Suprapubic skin (tissue), 4 donors: ENCODE measurements at regions not wholly inside any gene's neighbourhood (a gene's known extent, or its start where the extent isn't known, plus 50 kb on each side); places are given as distances from the start of the nearest gene placed in this dataset.

Experiments
- DNase-seq, 2 donors: peaks; one replicate each; pipeline ENCODE4 v3.0.0-alpha.2; 2019; ENCODE audit warnings: low spot score in 2 of 2
- H3K27ac ChIP-seq: fragments of 200-600 bp; sonication (generic); one replicate; pipeline ENCODE4 v1.5.1; 2019
- H3K27me3 ChIP-seq: fragments of 200-600 bp; sonication (generic); one replicate; pipeline ENCODE4 v1.5.1; 2019
- H3K36me3 ChIP-seq: fragments of 200-600 bp; sonication (generic); one replicate; pipeline ENCODE4 v1.5.1; 2019
- H3K4me1 ChIP-seq: fragments of 200-600 bp; sonication (generic); one replicate; pipeline ENCODE4 v1.5.1; 2019
- H3K4me3 ChIP-seq: fragments of 200-600 bp; sonication (generic); one replicate; pipeline ENCODE4 v1.5.1; 2019; ENCODE audit warnings: mild to moderate bottlenecking
- H3K9me3 ChIP-seq: fragments of 200-600 bp; sonication (generic); one replicate; pipeline ENCODE4 v1.5.1; 2019
- CTCF ChIP-seq, 2 donors: fragments of 200-600 bp in 1 of 2; fragments of 450-650 bp in 1 of 2; sonication (generic) in 1 of 2; IDR thresholded peaks; one replicate each; pipeline ENCODE4 v1.5.1; 2016 to 2019; ENCODE audit warnings: antibody characterized with exemption in 2 of 2, mild to moderate bottlenecking in 1 of 2, moderate library complexity in 1 of 2
- EP300 ChIP-seq: sonication (generic); formaldehyde crosslinking; IDR thresholded peaks from one replicate; pipeline ENCODE4 v1.6.1; 2017; ENCODE audit warnings: antibody characterized with exemption
- POLR2A ChIP-seq, 2 donors: fragments of 450-650 bp; IDR thresholded peaks; one replicate each; pipeline ENCODE4 v1.6.1; 2017; ENCODE audit warnings: antibody characterized with exemption in 2 of 2, mild to moderate bottlenecking in 2 of 2, moderate library complexity in 2 of 2
- POLR2AphosphoS5 ChIP-seq, 3 donors: sonication (generic); formaldehyde crosslinking; IDR thresholded peaks; one replicate each; pipeline ENCODE4 v1.6.1; 2017; ENCODE audit warnings: antibody characterized with exemption in 3 of 3
- WGBS: methylation state at CpG from one replicate; pipeline ENCODE4 v1.1.5; 2018; 5-methylcytosine and 5-hydroxymethylcytosine counted together

GRCh38 chr13:50406831-50407230, 391.6 kb downstream of the KCNRG start:
- TF ChIP-seq EP300 (no peak), POLR2AphosphoS5 (IDR thresholded peaks at IDR 0.05) (no peak), POLR2A (IDR thresholded peaks at IDR 0.05) (no peak), CTCF (IDR thresholded peaks at IDR 0.05) (no peak)
- no peak for DNase-seq

GRCh38 chr13:50408068-50408467, 392.8 kb downstream of the KCNRG start:
- Histone ChIP-seq H3K27ac (no peak overlapping the region), H3K4me3 (no peak overlapping the region), H3K27me3 (no peaks in the 10 kb centered on the region), H3K4me1 (peaks cover 1% of the 10 kb centered on the region), H3K36me3 (no peaks in the 10 kb centered on the region), H3K9me3 (no peaks in the 10 kb centered on the region)
- DNase-seq = no peak
- WGBS = 67% methylated on average over 3 of the region's 3 CpGs
- TF ChIP-seq POLR2AphosphoS5 (IDR thresholded peaks at IDR 0.05) (no peak), CTCF (IDR thresholded peaks at IDR 0.05) (no peak), POLR2A (IDR thresholded peaks at IDR 0.05) (no peak), EP300 (no peak)

More at GRCh38 chr13:50406831-50407230, 391.6 kb downstream of the KCNRG start:
- Histone ChIP-seq H3K27me3 (no peaks in the 10 kb centered on the region), H3K36me3 (no peaks in the 10 kb centered on the region), H3K4me3 (no peak overlapping the region), H3K9me3 (no peaks in the 10 kb centered on the region), H3K4me1 (peaks cover 3% of the 10 kb centered on the region), H3K27ac (no peak overlapping the region)
- 95% methylated on average over 3 of the region's 3 CpGs for WGBS

- WGBS = 100% methylated on average over 2 of the region's 2 CpGs
- H3K4me1 ChIP-seq = no peaks in the 10 kb centered on the region
Measured at GRCh38 chr13:50409220-50409619, 394.0 kb downstream of the KCNRG start.

GRCh38 chr13:50410921-50411746, 395.9 kb downstream of the KCNRG start:
- no peak for DNase-seq
- H3K4me3 ChIP-seq = no peak overlapping the region
- TF ChIP-seq EP300 (no peak), POLR2AphosphoS5 (IDR thresholded peaks at IDR 0.05) (no peak), POLR2A (IDR thresholded peaks at IDR 0.05) (no peak), CTCF (IDR thresholded peaks at IDR 0.05) (no peak)

More at GRCh38 chr13:50409220-50409619, 394.0 kb downstream of the KCNRG start:
- H3K9me3 ChIP-seq = no peaks in the 10 kb centered on the region
- TF ChIP-seq CTCF (IDR thresholded peaks at IDR 0.05) = no peak
- no peak for TF ChIP-seq EP300
- TF ChIP-seq POLR2AphosphoS5 (IDR thresholded peaks at IDR 0.05) = no peak
- TF ChIP-seq POLR2A (IDR thresholded peaks at IDR 0.05) = no peak
- no peaks in the 10 kb centered on the region for H3K27me3 ChIP-seq
- H3K27ac ChIP-seq = no peak overlapping the region
- no peaks in the 10 kb centered on the region for H3K36me3 ChIP-seq
- H3K4me3 ChIP-seq = no peak overlapping the region
- no peak for DNase-seq

GRCh38 chr13:50412046-50412617, 396.9 kb downstream of the KCNRG start:
- DNase-seq = no peak
- WGBS = 83% methylated on average over 4 of the region's 4 CpGs
- no peak for TF ChIP-seq POLR2A (IDR thresholded peaks at IDR 0.05)
- TF ChIP-seq POLR2AphosphoS5 (IDR thresholded peaks at IDR 0.05) = no peak
- TF ChIP-seq EP300 = no peak
- no peak for TF ChIP-seq CTCF (IDR thresholded peaks at IDR 0.05)

More at GRCh38 chr13:50410921-50411746, 395.9 kb downstream of the KCNRG start:
- Histone ChIP-seq H3K27me3 (no peaks in the 10 kb centered on the region), H3K27ac (no peak overlapping the region), H3K36me3 (no peaks in the 10 kb centered on the region), H3K4me1 (no peaks in the 10 kb centered on the region), H3K9me3 (no peaks in the 10 kb centered on the region)
- WGBS = 63% methylated on average over 5 of the region's 5 CpGs

More at GRCh38 chr13:50412046-50412617, 396.9 kb downstream of the KCNRG start:
- no peak overlapping the region for H3K27ac ChIP-seq
- no peak overlapping the region for H3K4me3 ChIP-seq
- no peaks in the 10 kb centered on the region for H3K27me3 ChIP-seq
- H3K4me1 ChIP-seq = no peaks in the 10 kb centered on the region
- H3K36me3 ChIP-seq = no peaks in the 10 kb centered on the region
- no peaks in the 10 kb centered on the region for H3K9me3 ChIP-seq
